ENCODE measurements at regions not wholly inside any gene's neighbourhood (a gene's known extent, or its start where the extent isn't known, plus 50 kb on each side); places are given as distances from the start of the nearest gene placed in this dataset.

GRCh38 chr1:73310797-73311381 is 887.1 kb downstream of the LRRIQ3 start:
- Mint-ChIP-seq H3K4me3 (no peak overlapping the region), H3K27me3 (ENCODE audit: low read depth in 3 of 3) (no peaks in the 10 kb centered on the region), H3K9me3 (peaks cover 0 to 4% (median 2%) of the 10 kb centered on the region in 7 donors), H3K36me3 (no peaks in the 10 kb centered on the region), H3K4me1 (no peaks in the 10 kb centered on the region), H3K27ac (no peak overlapping the region)
- no peaks in the 10 kb centered on the region for H3K36me3 ChIP-seq (replicated peaks in 1 of 2; ENCODE audit: control insufficient read depth in 1 of 2, insufficient read depth in 2 of 2, low read length in 2 of 2)
- peaks cover 0 to 3% of the 10 kb centered on the region in 2 donors for H3K9me3 ChIP-seq (replicated peaks in 1 of 2; ENCODE audit: control insufficient read depth in 1 of 2, insufficient read depth in 1 of 2, low read length in 2 of 2)
- no peaks in the 10 kb centered on the region for H4K20me1 ChIP-seq (ENCODE audit: insufficient read depth, low read length)
- no peaks in the 10 kb centered on the region for H3K4me1 ChIP-seq (ENCODE audit: control insufficient read depth in 1 of 2, insufficient read depth in 2 of 2, low read length in 2 of 2)
- no peaks in the 10 kb centered on the region for H3K27me3 ChIP-seq (ENCODE audit: control insufficient read depth in 2 of 2, insufficient read depth in 2 of 2, low read length in 2 of 2)
- intact Hi-C loops (cut with micrococcal nuclease) = no loop called here
- 87% methylated on average over 4 of the region's 4 CpGs for WGBS (ENCODE audit: insufficient coverage)
- no peak for DNase-seq
- no peaks in the 10 kb centered on the region for H3K79me2 ChIP-seq (ENCODE audit: insufficient read depth, low read length)
- TF ChIP-seq CTCF (IDR thresholded peaks at IDR 0.05) = no peak
- no peak overlapping the region for H2AFZ ChIP-seq (ENCODE audit: insufficient read depth, low read depth, low read length, poor library complexity, severe bottlenecking)
- H3K4me2 ChIP-seq (replicated peaks; ENCODE audit: extremely low read depth, low read length, poor library complexity, severe bottlenecking) = no peak overlapping the region
- no peak overlapping the region for H3K4me3 ChIP-seq (replicated peaks in 1 of 3; ENCODE audit: low read depth in 2 of 3, low read length in 3 of 3)
- no peak overlapping the region for H3K27ac ChIP-seq (ENCODE audit: low read depth in 1 of 2, low read length in 2 of 2)
- no peak overlapping the region for H3K9ac ChIP-seq (ENCODE audit: insufficient read depth, low read length, poor library complexity, severe bottlenecking)

GRCh38 chr1:73306899-73307555 is 890.9 kb downstream of the LRRIQ3 start:
- Mint-ChIP-seq H3K27ac (no peak overlapping the region), H3K4me3 (no peak overlapping the region), H3K9me3 (peaks cover 0 to 4% (median 0%) of the 10 kb centered on the region in 7 donors), H3K36me3 (no peaks in the 10 kb centered on the region), H3K4me1 (no peaks in the 10 kb centered on the region), H3K27me3 (ENCODE audit: low read depth in 3 of 3) (no peaks in the 10 kb centered on the region)
- no peaks in the 10 kb centered on the region for H3K36me3 ChIP-seq (replicated peaks in 1 of 2; ENCODE audit: control insufficient read depth in 1 of 2, insufficient read depth in 2 of 2, low read length in 2 of 2)
- H3K4me1 ChIP-seq (ENCODE audit: control insufficient read depth in 1 of 2, insufficient read depth in 2 of 2, low read length in 2 of 2) = no peaks in the 10 kb centered on the region
- peaks cover 0 to 4% of the 10 kb centered on the region in 2 donors for H3K9me3 ChIP-seq (replicated peaks in 1 of 2; ENCODE audit: control insufficient read depth in 1 of 2, insufficient read depth in 1 of 2, low read length in 2 of 2)
- H4K20me1 ChIP-seq (ENCODE audit: insufficient read depth, low read length) = no peaks in the 10 kb centered on the region
- H3K4me2 ChIP-seq (replicated peaks; ENCODE audit: extremely low read depth, low read length, poor library complexity, severe bottlenecking) = no peak overlapping the region
- no peak overlapping the region for H3K27ac ChIP-seq (ENCODE audit: low read depth in 1 of 2, low read length in 2 of 2)
- no CpG with 5 or more reads among the region's 2 CpGs for WGBS (ENCODE audit: insufficient coverage)
- intact Hi-C loops (cut with micrococcal nuclease) = no loop called here
- H3K4me3 ChIP-seq (replicated peaks in 1 of 3; ENCODE audit: low read depth in 2 of 3, low read length in 3 of 3) = no peak overlapping the region
- no peak overlapping the region for H2AFZ ChIP-seq (ENCODE audit: insufficient read depth, low read depth, low read length, poor library complexity, severe bottlenecking)
- no peaks in the 10 kb centered on the region for H3K27me3 ChIP-seq (ENCODE audit: control insufficient read depth in 2 of 2, insufficient read depth in 2 of 2, low read length in 2 of 2)
- H3K79me2 ChIP-seq (ENCODE audit: insufficient read depth, low read length) = no peaks in the 10 kb centered on the region
- TF ChIP-seq CTCF (IDR thresholded peaks at IDR 0.05) = no peak
- no peak for DNase-seq
- no peak overlapping the region for H3K9ac ChIP-seq (ENCODE audit: insufficient read depth, low read length, poor library complexity, severe bottlenecking)
